Neural progenitor cell (in vitro differentiated cells): ENCODE measurements at regions not wholly inside any gene's neighbourhood (a gene's known extent, or its start where the extent isn't known, plus 50 kb on each side); places are given as distances from the start of the nearest gene placed in this dataset.
A peak's percentile ranks its signal among the peaks of the same experiment; 100 is the strongest.

ENCODE experiments used
- DNase-seq: peaks from one replicate; pipeline ENCODE4 v3.0.0-alpha.2; 2016; ENCODE audit warnings: low spot score
- H2AFZ ChIP-seq: fragments of 200-600 bp; sonication (generic); replicated peaks from 2 replicates; pipeline ENCODE4 v1.6.1; 2016; ENCODE audit warnings: antibody characterized with exemption
- H3F3A ChIP-seq: fragments of 200-600 bp; sonication (generic); 2 replicates; pipeline ENCODE4 v1.6.1; 2016; ENCODE audit warnings: antibody characterized with exemption, low read depth
- H3K27ac ChIP-seq: fragments of 200-600 bp; sonication (generic); 2 replicates; pipeline ENCODE4 v1.5.1; 2016; ENCODE audit warnings: mild to moderate bottlenecking
- H3K27me3 ChIP-seq: fragments of 200-600 bp; sonication (generic); 2 replicates; pipeline ENCODE4 v1.6.1; 2016; ENCODE audit warnings: mild to moderate bottlenecking, moderate library complexity
- H3K36me3 ChIP-seq: fragments of 200-600 bp; sonication (generic); 2 replicates; pipeline ENCODE4 v1.5.1; 2016
- H3K4me1 ChIP-seq: fragments of 200-600 bp; sonication (generic); 2 replicates; pipeline ENCODE4 v1.6.1; 2016; ENCODE audit warnings: mixed run types
- H3K4me2 ChIP-seq: fragments of 200-600 bp; sonication (generic); 2 replicates; pipeline ENCODE4 v1.6.1; 2016
- H3K4me3 ChIP-seq: fragments of 200-600 bp; sonication (generic); 2 replicates; pipeline ENCODE4 v1.5.1; 2016
- H3K79me2 ChIP-seq: fragments of 200-600 bp; sonication (generic); 2 replicates; pipeline ENCODE4 v1.6.1; 2016; ENCODE audit warnings: low read depth
- H3K9ac ChIP-seq: fragments of 200-600 bp; sonication (generic); 2 replicates; pipeline ENCODE4 v1.6.1; 2016
- H3K9me3 ChIP-seq: fragments of 200-600 bp; sonication (generic); 2 replicates; pipeline ENCODE4 v1.5.1; 2016; ENCODE audit warnings: low read depth
- H4K20me1 ChIP-seq: fragments of 200-600 bp; sonication (generic); 2 replicates; pipeline ENCODE4 v1.6.1; 2016; ENCODE audit warnings: low read depth
- H3K27ac Mint-ChIP-seq: 3 replicates; pipeline ENCODE4 v1.8.0; 2021; ENCODE audit warnings: mixed read lengths
- H3K27me3 Mint-ChIP-seq: 2 replicates; pipeline ENCODE4 v1.8.0; 2022; ENCODE audit warnings: low read depth, mild to moderate bottlenecking, inconsistent platforms, moderate library complexity, mixed read lengths; ENCODE audit not compliant: insufficient read depth
- H3K36me3 Mint-ChIP-seq: 3 replicates; pipeline ENCODE4 v1.8.0; 2021; ENCODE audit warnings: mixed read lengths
- H3K4me1 Mint-ChIP-seq: 3 replicates; pipeline ENCODE4 v1.8.0; 2021; ENCODE audit warnings: mixed read lengths
- H3K4me3 Mint-ChIP-seq: 3 replicates; pipeline ENCODE4 v1.8.0; 2021; ENCODE audit warnings: mild to moderate bottlenecking, moderate library complexity, mixed read lengths
- H3K9me3 Mint-ChIP-seq: 3 replicates; pipeline ENCODE4 v1.8.0; 2020; ENCODE audit warnings: mixed read lengths
- EZH2 ChIP-seq: fragments of 200-600 bp; sonication (generic); IDR thresholded peaks from 2 replicates; pipeline ENCODE4 v1.6.1; 2017; ENCODE audit warnings: antibody characterized with exemption, mild to moderate bottlenecking, moderate library complexity
- EZH2phosphoT487 ChIP-seq: fragments of 200-600 bp; sonication (generic); IDR thresholded peaks from 2 replicates; pipeline ENCODE4 v1.6.1; 2017; ENCODE audit warnings: antibody characterized with exemption
- TF ChIP-seq, protein P1 (sequence below): fragments of 200-600 bp; sonication (generic); IDR thresholded peaks from 2 replicates; pipeline ENCODE4 v1.5.1; 2017; ENCODE audit warnings: antibody characterized with exemption, mild to moderate bottlenecking

- no peaks in the 10 kb centered on the region for H3K36me3 ChIP-seq
- no peak overlapping the region for H2AFZ ChIP-seq
- no peak for DNase-seq
- Mint-ChIP-seq H3K4me1 (peaks cover 14% of the 10 kb centered on the region), H3K36me3 (no peaks in the 10 kb centered on the region), H3K27ac (no peak overlapping the region), H3K27me3 (peaks cover 8% of the 10 kb centered on the region), H3K4me3 (no peak overlapping the region), H3K9me3 (no peaks in the 10 kb centered on the region)
- no peak overlapping the region for H3K4me3 ChIP-seq
- no peaks in the 10 kb centered on the region for H3K4me1 ChIP-seq
- H3K4me2 ChIP-seq = no peak overlapping the region
- TF ChIP-seq EZH2 (no peak), EZH2phosphoT487 (no peak)
- TF ChIP-seq, protein P1, sequence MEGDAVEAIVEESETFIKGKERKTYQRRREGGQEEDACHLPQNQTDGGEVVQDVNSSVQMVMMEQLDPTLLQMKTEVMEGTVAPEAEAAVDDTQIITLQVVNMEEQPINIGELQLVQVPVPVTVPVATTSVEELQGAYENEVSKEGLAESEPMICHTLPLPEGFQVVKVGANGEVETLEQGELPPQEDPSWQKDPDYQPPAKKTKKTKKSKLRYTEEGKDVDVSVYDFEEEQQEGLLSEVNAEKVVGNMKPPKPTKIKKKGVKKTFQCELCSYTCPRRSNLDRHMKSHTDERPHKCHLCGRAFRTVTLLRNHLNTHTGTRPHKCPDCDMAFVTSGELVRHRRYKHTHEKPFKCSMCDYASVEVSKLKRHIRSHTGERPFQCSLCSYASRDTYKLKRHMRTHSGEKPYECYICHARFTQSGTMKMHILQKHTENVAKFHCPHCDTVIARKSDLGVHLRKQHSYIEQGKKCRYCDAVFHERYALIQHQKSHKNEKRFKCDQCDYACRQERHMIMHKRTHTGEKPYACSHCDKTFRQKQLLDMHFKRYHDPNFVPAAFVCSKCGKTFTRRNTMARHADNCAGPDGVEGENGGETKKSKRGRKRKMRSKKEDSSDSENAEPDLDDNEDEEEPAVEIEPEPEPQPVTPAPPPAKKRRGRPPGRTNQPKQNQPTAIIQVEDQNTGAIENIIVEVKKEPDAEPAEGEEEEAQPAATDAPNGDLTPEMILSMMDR = no peak
- H3K9me3 ChIP-seq = no peaks in the 10 kb centered on the region
- no peaks in the 10 kb centered on the region for H3F3A ChIP-seq
- H3K27me3 ChIP-seq = no peaks in the 10 kb centered on the region
- H3K79me2 ChIP-seq = no peaks in the 10 kb centered on the region
- no peak overlapping the region for H3K27ac ChIP-seq
- H4K20me1 ChIP-seq = no peaks in the 10 kb centered on the region
- no peak overlapping the region for H3K9ac ChIP-seq
Measured at GRCh38 chr7:98730326-98730725, 113.2 kb downstream of the NPTX2 start.

GRCh38 chr7:98731651-98732050, 114.6 kb downstream of the NPTX2 start:
- H3K27ac Mint-ChIP-seq = no peak overlapping the region
- H3K9me3 Mint-ChIP-seq = no peaks in the 10 kb centered on the region
- H3K36me3 Mint-ChIP-seq = no peaks in the 10 kb centered on the region
- H3K27me3 Mint-ChIP-seq = peaks cover 5% of the 10 kb centered on the region
- Histone ChIP-seq H3K27me3 (no peaks in the 10 kb centered on the region), H3K4me1 (no peaks in the 10 kb centered on the region), H3F3A (no peaks in the 10 kb centered on the region), H3K36me3 (no peaks in the 10 kb centered on the region), H3K27ac (no peak overlapping the region), H3K79me2 (no peaks in the 10 kb centered on the region), H2AFZ (no peak overlapping the region), H3K4me3 (no peak overlapping the region), H3K4me2 (no peak overlapping the region), H3K9ac (no peak overlapping the region), H3K9me3 (no peaks in the 10 kb centered on the region), H4K20me1 (no peaks in the 10 kb centered on the region)
- no peak for TF ChIP-seq EZH2phosphoT487
- TF ChIP-seq, protein P1 = no peak
- no peak for TF ChIP-seq EZH2
- peaks cover 14% of the 10 kb centered on the region for H3K4me1 Mint-ChIP-seq
- no peak for DNase-seq
- H3K4me3 Mint-ChIP-seq = no peak overlapping the region

DNA sequence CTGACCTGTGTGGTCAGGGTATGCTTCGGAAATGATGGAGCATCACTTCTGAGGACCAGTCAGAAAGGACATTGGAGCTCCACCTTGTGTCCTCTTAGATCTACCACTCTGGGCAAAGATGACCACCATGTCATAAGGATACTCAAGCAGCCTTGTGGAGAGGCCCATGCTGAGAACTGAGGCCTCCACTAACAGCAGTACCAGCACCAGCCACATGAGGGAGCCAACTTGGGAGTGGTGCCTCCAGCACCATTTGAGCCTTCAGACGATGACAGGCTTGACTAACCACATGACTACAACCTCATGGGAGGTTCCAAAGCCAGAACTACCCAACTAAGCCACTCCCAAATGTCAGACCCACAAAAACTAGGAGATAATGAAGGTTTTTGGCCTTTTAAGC, 116.0 kb downstream of the NPTX2 start:
- no peak overlapping the region for H3K27ac ChIP-seq
- no peaks in the 10 kb centered on the region for H3K79me2 ChIP-seq
- no peaks in the 10 kb centered on the region for H3K36me3 ChIP-seq
- H3K4me2 ChIP-seq = no peak overlapping the region
- TF ChIP-seq EZH2 = no peak
- TF ChIP-seq, protein P1 = peak; percentile 60
- TF ChIP-seq EZH2phosphoT487 = no peak
- no peak overlapping the region for H3K4me3 Mint-ChIP-seq
- no peaks in the 10 kb centered on the region for H3F3A ChIP-seq
- peaks cover 7% of the 10 kb centered on the region for H3K4me1 Mint-ChIP-seq
- no peak overlapping the region for H3K9ac ChIP-seq
- no peak overlapping the region for H3K27ac Mint-ChIP-seq
- H3K4me3 ChIP-seq = no peak overlapping the region
- no peaks in the 10 kb centered on the region for H3K4me1 ChIP-seq
- peak; percentile 48 for DNase-seq
- no peaks in the 10 kb centered on the region for H3K36me3 Mint-ChIP-seq
- H3K9me3 Mint-ChIP-seq = no peaks in the 10 kb centered on the region
- H4K20me1 ChIP-seq = no peaks in the 10 kb centered on the region
- peaks cover 7% of the 10 kb centered on the region for H3K27me3 Mint-ChIP-seq
- H2AFZ ChIP-seq = no peak overlapping the region
- H3K9me3 ChIP-seq = no peaks in the 10 kb centered on the region
- H3K27me3 ChIP-seq = no peaks in the 10 kb centered on the region
